Stomach (tissue), 8 donors: ENCODE measurements at regions not wholly inside any gene's neighbourhood (a gene's known extent, or its start where the extent isn't known, plus 50 kb on each side); places are given as distances from the start of the nearest gene placed in this dataset.

Experiments used
- DNase-seq, 2 donors: peaks; one replicate each; pipeline versions ENCODE4 v3.0.0 to v3.0.0-alpha.2; 2013 to 2019
- H3K27ac ChIP-seq, 5 donors: fragments of 200-600 bp in 4 of 5; sonication (generic) in 4 of 5; one replicate each; pipeline ENCODE4 v1.5.1; 2013 to 2019; ENCODE audit warnings: mild to moderate bottlenecking in 1 of 5, moderate library complexity in 1 of 5
- H3K27me3 ChIP-seq, 3 donors: fragments of 200-600 bp; sonication (generic); one replicate each; pipeline ENCODE4 v1.5.1; 2017 to 2019; ENCODE audit warnings: mixed run types in 1 of 3
- H3K36me3 ChIP-seq, 4 donors: fragments of 200-600 bp; sonication (generic); 1 replicate in 3 of 4; 2 replicates in 1 of 4; pipeline ENCODE4 v1.5.1; 2016 to 2019
- H3K4me1 ChIP-seq, 4 donors: fragments of 200-600 bp; sonication (generic); one replicate each; pipeline ENCODE4 v1.5.1; 2016 to 2019
- H3K4me3 ChIP-seq, 4 donors: fragments of 200-600 bp; sonication (generic) in 3 of 4; one replicate each; pipeline ENCODE4 v1.5.1; 2016 to 2019; ENCODE audit warnings: mild to moderate bottlenecking in 1 of 4
- H3K9me3 ChIP-seq, 4 donors: fragments of 200-600 bp; sonication (generic); one replicate each; pipeline ENCODE4 v1.5.1; 2016 to 2019
- CTCF ChIP-seq, 7 experiments: fragments of 450-650 bp in 4 of 7; fragments of 200-600 bp in 3 of 7; sonication (generic) in 3 of 7; IDR thresholded peaks; one replicate each; pipeline ENCODE4 v1.5.1; 2016 to 2019; ENCODE audit warnings: antibody characterized with exemption in 7 of 7, control low read depth in 2 of 7, mild to moderate bottlenecking in 1 of 7
- EP300 ChIP-seq: sonication (generic); formaldehyde crosslinking; IDR thresholded peaks from one replicate; pipeline ENCODE4 v1.6.1; 2017; ENCODE audit warnings: antibody characterized with exemption
- POLR2A ChIP-seq, 4 donors: fragments of 450-650 bp; IDR thresholded peaks; one replicate each; pipeline ENCODE4 v1.6.1; 2016; ENCODE audit warnings: antibody characterized with exemption in 4 of 4, control low read depth in 2 of 4, mild to moderate bottlenecking in 1 of 4, moderate library complexity in 1 of 4
- POLR2AphosphoS5 ChIP-seq, 3 donors: sonication (generic); formaldehyde crosslinking; IDR thresholded peaks; one replicate each; pipeline ENCODE4 v1.6.1; 2016; ENCODE audit warnings: antibody characterized with exemption in 3 of 3
- WGBS, 5 donors: extraction: QIAGEN DNeasy Blood & Tissue Kit in 3 of 5; methylation state at CpG; one replicate each; pipeline versions ENCODE4 v1.1.5 to v1.1.7; 2013 to 2018; 5-methylcytosine and 5-hydroxymethylcytosine counted together
- intact Hi-C: fragments of 100-400 bp; cut with DNase I; formaldehyde crosslinking; loops from one replicate; pipeline ENCODE4 v1.15.1; 2023; ENCODE audit warnings: low total_unique reads
- donor health status: healthy with polysubstance abuse.
- donor health status: Bipolar disorder and iron deficiency.
- donor health status: healthy.

GRCh38 chr1:178612261-178612660 lies 99.4 kb downstream of the TEX35 start:
- no peaks in the 10 kb centered on the region for H3K36me3 ChIP-seq
- H3K27me3 ChIP-seq: no peaks in the 10 kb centered on the region
- H3K27ac ChIP-seq: no peak overlapping the region
- WGBS, 5 donors: 58 to 73% (median 70%) methylated on average over 2 of the region's 2 CpGs
- no peaks in the 10 kb centered on the region for H3K4me1 ChIP-seq
- TF ChIP-seq EP300 (no peak), POLR2AphosphoS5 (IDR thresholded peaks at IDR 0.05) (no peak), CTCF (IDR thresholded peaks at IDR 0.05) (no peak), POLR2A (IDR thresholded peaks at IDR 0.05) (no peak)
- H3K4me3 ChIP-seq: no peak overlapping the region
- DNase-seq: no peak
- intact Hi-C loops: no loop called here
- H3K9me3 ChIP-seq: no peaks in the 10 kb centered on the region

GRCh38 chr1:178613271-178613945 lies 100.5 kb downstream of the TEX35 start:
- WGBS, 5 donors: 72 to 83% (median 80%) methylated on average over 2 to 3 of the region's 3 CpGs
- Histone ChIP-seq H3K4me1 (no peaks in the 10 kb centered on the region), H3K4me3 (no peak overlapping the region), H3K27me3 (no peaks in the 10 kb centered on the region), H3K9me3 (no peaks in the 10 kb centered on the region), H3K36me3 (no peaks in the 10 kb centered on the region), H3K27ac (peak overlapping the region in 1 of 5 donors; percentile 1)
- intact Hi-C loops: no loop called here
- TF ChIP-seq EP300: no peak
- no peak for DNase-seq

GRCh38 chr1:178614286-178614685 lies 101.4 kb downstream of the TEX35 start:
- H3K9me3 ChIP-seq: no peaks in the 10 kb centered on the region
- no peaks in the 10 kb centered on the region for H3K36me3 ChIP-seq
- H3K4me3 ChIP-seq: no peak overlapping the region
- TF ChIP-seq EP300: no peak
- TF ChIP-seq POLR2AphosphoS5 (IDR thresholded peaks at IDR 0.05): no peak
- TF ChIP-seq CTCF (IDR thresholded peaks at IDR 0.05): no peak
- TF ChIP-seq POLR2A (IDR thresholded peaks at IDR 0.05): no peak
- no peaks in the 10 kb centered on the region for H3K27me3 ChIP-seq
- no peaks in the 10 kb centered on the region for H3K4me1 ChIP-seq
- peak in 1 of 2 donors; percentile 62 for DNase-seq
- H3K27ac ChIP-seq: no peak overlapping the region
- WGBS, 5 donors: 77 to 86% (median 83%) methylated on average over 8 of the region's 8 CpGs
- intact Hi-C loops: no loop called here

- 45 to 67% (median 48%) methylated on average over 4 of the region's 4 CpGs for WGBS, 5 donors
- intact Hi-C loops: no loop called here
- Histone ChIP-seq H3K9me3 (peaks cover 0 to 3% (median 0%) of the 10 kb centered on the region in 4 donors), H3K27ac (no peak overlapping the region), H3K4me3 (no peak overlapping the region), H3K27me3 (no peaks in the 10 kb centered on the region), H3K36me3 (no peaks in the 10 kb centered on the region), H3K4me1 (no peaks in the 10 kb centered on the region)
- no peak for TF ChIP-seq POLR2A (IDR thresholded peaks at IDR 0.05)
- no peak for TF ChIP-seq POLR2AphosphoS5 (IDR thresholded peaks at IDR 0.05)
- no peak for TF ChIP-seq CTCF (IDR thresholded peaks at IDR 0.05)
- no peak for TF ChIP-seq EP300
- DNase-seq: peak in 1 of 2 donors; percentile 51
These were observed 105.8 kb upstream of the RALGPS2 start for GRCh38 chr1:178619042-178619927.
